Mesodermal cell (in vitro differentiated cells): ENCODE measurements at regions not wholly inside any gene's neighbourhood (a gene's known extent, or its start where the extent isn't known, plus 50 kb on each side); places are given as distances from the start of the nearest gene placed in this dataset.

Experiments used
- H3K27ac ChIP-seq: 2 replicates; pipeline ENCODE4 v1.7.0; 2013; ENCODE audit warnings: mild to moderate bottlenecking, low read depth, low read length, moderate library complexity; ENCODE audit not compliant: severe bottlenecking
- H3K36me3 ChIP-seq: 2 replicates; pipeline ENCODE4 v1.7.1; 2013; ENCODE audit warnings: mild to moderate bottlenecking, low read length, moderate library complexity; ENCODE audit not compliant: control insufficient read depth, insufficient read depth
- H3K4me1 ChIP-seq: one replicate; pipeline ENCODE4 v1.7.1; 2013; ENCODE audit warnings: mild to moderate bottlenecking, low read length; ENCODE audit not compliant: insufficient read depth, control insufficient read depth, poor library complexity, severe bottlenecking
- H3K4me3 ChIP-seq: 2 replicates; pipeline ENCODE4 v1.7.0; 2013; ENCODE audit warnings: low read length, control low read depth, mild to moderate bottlenecking; ENCODE audit not compliant: insufficient read depth, poor library complexity, severe bottlenecking; ENCODE audit errors: extremely low read depth
- H3K9me3 ChIP-seq: 2 replicates; pipeline ENCODE4 v1.7.1; 2013; ENCODE audit warnings: mild to moderate bottlenecking, low read length, moderate library complexity; ENCODE audit not compliant: control insufficient read depth
- WGBS, 2 experiments: methylation state at CpG; one replicate each; pipeline ENCODE4 v1.1.5; 2013; ENCODE audit warnings: missing lambda C conversion rate in 2 of 2; ENCODE audit not compliant: insufficient coverage in 2 of 2; 5-methylcytosine and 5-hydroxymethylcytosine counted together

DNA sequence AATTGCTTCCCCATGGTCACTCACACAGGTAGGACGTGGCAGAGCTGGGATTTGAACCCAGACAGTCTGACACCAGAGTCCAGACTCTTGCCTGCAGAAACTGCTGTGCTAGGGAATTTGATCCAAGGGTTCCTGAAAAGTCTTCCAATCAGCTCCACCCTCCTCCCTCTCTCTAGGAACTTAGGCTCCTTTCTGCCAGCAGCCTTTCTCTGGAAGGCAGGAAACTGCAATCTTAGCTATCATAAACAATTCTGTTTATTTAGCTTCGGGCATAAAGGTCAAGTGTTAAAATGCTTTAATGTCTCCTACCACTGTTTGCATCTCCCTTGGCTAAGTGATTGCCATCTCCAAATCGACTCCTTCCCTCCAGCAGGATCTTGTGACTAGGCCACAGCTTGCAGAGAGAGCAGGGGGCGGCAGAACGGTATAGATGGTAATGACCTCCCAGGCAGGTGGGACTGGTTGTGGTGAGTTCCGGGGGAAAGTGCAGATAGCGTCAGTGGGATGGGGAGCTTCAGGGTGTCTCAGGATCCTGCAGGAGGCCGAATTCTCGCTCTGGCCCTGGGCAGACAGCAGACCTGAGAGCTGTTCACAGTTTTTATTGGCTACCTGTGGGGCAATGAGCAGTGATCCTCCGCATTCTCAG is 882.4 kb upstream of the EEF2KMT start:
- Histone ChIP-seq H3K4me1 (no peaks in the 10 kb centered on the region), H3K36me3 (no peaks in the 10 kb centered on the region)
- WGBS, 2 experiments, result 38 to 45% methylated on average over 6 to 8 of the region's 10 CpGs

DNA sequence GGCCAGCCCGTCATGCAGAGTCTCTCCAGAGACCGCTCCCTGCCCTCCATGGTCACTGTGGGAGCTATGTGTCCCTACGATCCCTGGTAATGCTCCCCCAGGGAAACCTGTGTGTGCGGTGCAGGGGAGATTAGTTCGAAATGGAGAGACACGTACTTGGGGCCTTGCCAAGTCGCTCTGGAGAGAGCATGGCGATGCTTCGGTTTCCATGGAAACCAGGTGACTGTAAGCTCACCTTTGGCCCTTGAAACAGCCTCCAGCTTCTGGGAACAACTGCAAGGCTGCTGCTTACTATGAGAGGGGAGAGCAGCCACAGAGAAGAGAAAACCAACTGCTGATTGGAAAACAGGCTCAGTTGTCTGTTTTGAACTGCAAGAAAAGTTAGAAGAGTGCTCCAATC is 879.7 kb upstream of the EEF2KMT start:
- Histone ChIP-seq H3K36me3 (no peaks in the 10 kb centered on the region), H3K4me3 (no peak overlapping the region), H3K27ac (no peak overlapping the region), H3K9me3 (no peaks in the 10 kb centered on the region), H3K4me1 (no peaks in the 10 kb centered on the region)
- 93 to 98% methylated on average over 8 to 9 of the region's 9 CpGs for WGBS, 2 experiments

More for the DNA sequence above, 882.4 kb upstream of the EEF2KMT start:
- Histone ChIP-seq H3K27ac (no peak overlapping the region), H3K9me3 (no peaks in the 10 kb centered on the region), H3K4me3 (no peak overlapping the region)

DNA sequence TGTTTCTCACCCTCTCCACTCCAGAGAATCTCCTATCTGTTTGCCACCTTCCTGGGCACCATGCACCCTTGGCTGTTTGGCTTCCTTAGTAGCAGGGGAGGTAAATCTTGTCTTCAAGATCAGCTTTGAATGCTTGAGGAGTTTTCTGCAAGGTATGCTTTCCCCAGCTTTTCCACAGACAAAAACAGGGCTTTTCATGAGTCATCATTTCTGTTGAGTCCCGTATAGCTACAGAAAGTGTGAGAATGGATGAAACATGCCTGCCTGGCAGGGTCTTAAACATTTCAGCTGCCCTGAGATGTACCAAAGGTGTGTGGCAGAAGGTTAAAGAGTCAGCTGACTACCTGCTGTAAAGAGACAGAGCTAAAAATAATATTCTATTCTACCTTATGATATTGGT is 875.2 kb upstream of the EEF2KMT start:
- 60 to 88% methylated on average over 1 of the region's 1 CpG for WGBS, 2 experiments
- Histone ChIP-seq H3K9me3 (peaks cover 9% of the 10 kb centered on the region), H3K4me3 (no peak overlapping the region), H3K27ac (no peak overlapping the region), H3K36me3 (no peaks in the 10 kb centered on the region), H3K4me1 (peaks cover 4% of the 10 kb centered on the region)

DNA sequence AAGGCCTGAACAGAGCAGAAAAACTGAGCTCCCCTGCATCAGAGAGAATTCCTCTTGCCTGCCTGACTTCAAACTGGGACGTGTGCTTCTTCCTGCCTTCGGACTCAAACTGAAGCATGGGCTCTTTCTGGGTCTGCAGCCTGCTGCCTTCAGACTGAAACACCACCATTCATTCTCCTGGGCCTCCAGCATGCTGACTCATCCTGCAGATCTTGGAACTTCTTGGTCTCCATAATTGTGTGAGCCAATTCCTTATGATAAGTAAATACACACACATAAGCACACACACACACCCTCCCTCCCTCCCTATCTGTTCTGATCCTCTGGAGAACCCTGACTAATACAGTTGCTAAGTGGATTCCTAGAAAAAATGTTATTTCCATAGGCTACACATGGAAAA is 874.3 kb upstream of the EEF2KMT start:
- no peak overlapping the region for H3K4me3 ChIP-seq
- H3K9me3 ChIP-seq, result peaks cover 9% of the 10 kb centered on the region
- H3K27ac ChIP-seq, result no peak overlapping the region
- H3K4me1 ChIP-seq, result peaks cover 4% of the 10 kb centered on the region
- WGBS, 2 experiments, result 82 to 91% methylated on average over 2 of the region's 2 CpGs
- H3K36me3 ChIP-seq, result no peaks in the 10 kb centered on the region

DNA sequence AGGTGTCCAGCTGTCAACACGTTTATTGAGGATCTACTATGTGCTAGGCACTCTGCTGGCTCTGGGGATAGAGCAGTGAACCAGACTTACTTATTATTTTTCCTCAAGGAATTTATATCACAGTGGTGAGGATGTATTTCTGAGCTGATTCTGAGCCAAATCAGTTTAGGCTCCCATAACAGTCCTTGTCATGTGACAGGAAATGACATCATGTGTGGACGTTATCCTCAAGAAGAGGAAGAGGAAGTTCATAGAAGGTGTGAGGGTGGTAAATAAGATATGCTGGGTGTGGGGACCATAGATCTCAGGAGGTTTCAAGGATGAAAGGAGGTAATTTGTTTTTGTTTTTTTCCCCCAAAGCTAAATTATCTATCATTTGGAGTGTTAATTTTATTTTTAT is 873.5 kb upstream of the EEF2KMT start:
- Histone ChIP-seq H3K9me3 (peaks cover 9% of the 10 kb centered on the region), H3K27ac (no peak overlapping the region), H3K4me1 (peaks cover 4% of the 10 kb centered on the region), H3K36me3 (no peaks in the 10 kb centered on the region), H3K4me3 (no peak overlapping the region)
- WGBS, 2 experiments, result 100% methylated on average over 1 to 2 of the region's 2 CpGs

DNA sequence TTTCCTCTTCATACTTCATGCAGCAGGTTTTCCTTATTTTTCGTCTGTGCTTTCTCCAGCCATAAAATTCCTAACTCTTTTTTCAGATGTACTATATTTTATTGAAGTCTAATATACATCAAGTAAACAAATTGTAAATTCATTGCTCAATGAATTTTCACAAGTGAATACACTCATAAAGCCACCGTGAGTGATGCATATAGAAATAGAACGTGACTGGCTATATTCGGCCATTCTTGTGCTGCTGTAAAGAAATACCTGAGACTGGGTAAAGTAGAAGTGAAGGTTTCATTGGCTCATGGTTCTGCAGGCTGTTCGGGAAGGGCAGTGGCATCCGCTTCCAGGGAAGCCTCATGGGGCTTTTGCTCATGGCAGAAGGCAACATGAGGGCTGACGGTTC is 868.4 kb upstream of the EEF2KMT start:
- Histone ChIP-seq H3K36me3 (no peaks in the 10 kb centered on the region), H3K9me3 (peaks cover 8% of the 10 kb centered on the region)
- WGBS, 2 experiments, result 90 to 94% methylated on average over 4 to 5 of the region's 7 CpGs

DNA sequence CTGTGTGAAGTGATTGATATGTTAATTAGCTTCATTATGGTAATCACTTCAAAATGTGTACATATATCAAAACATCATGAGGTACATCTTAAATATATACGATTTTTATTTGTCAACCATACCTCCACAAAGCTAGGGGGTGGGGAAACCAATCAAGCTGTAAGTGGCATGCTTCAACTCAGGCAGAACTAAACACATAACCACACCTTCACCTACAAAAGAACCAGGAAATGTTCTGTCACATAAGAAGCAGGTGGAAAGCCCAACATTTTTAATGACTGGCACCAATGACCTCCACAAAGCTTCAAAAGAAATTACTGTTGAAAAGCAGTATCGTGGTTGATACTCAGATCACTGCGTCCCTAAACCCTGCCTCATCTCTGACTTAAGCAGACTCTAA is 867.7 kb upstream of the EEF2KMT start:
- no peak overlapping the region for H3K27ac ChIP-seq
- no peak overlapping the region for H3K4me3 ChIP-seq
- no peaks in the 10 kb centered on the region for H3K36me3 ChIP-seq
- H3K9me3 ChIP-seq, result peaks cover under 1% of the 10 kb centered on the region
- WGBS, 2 experiments, result 100% methylated on average over 2 of the region's 3 CpGs; no CpG with 5 or more reads in 1 of the 2 experiments
- H3K4me1 ChIP-seq, result no peaks in the 10 kb centered on the region

More for the DNA sequence above, 868.4 kb upstream of the EEF2KMT start:
- no peak overlapping the region for H3K4me3 ChIP-seq
- H3K4me1 ChIP-seq, result no peaks in the 10 kb centered on the region
- H3K27ac ChIP-seq, result no peak overlapping the region

DNA sequence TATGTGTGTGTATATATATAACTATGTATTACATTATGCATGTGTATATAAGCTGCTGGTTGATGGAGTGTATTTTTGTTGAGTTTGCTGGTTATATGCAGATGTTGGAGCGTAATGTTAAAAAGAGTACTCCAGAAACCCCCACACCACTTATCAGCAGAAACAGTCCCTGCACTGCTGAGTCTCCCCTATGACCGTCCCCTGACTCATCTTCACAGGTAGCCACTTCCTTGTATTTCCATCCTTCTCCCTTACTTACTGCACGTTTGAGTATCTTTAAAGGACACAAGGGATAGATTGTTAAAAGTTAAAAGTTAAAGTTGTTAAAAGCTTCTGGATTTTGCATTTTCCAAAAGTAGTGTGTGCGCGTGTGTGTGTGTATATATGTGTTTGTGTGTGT is 853.9 kb upstream of the EEF2KMT start:
- H3K36me3 ChIP-seq, result no peaks in the 10 kb centered on the region
- H3K4me3 ChIP-seq, result no peak overlapping the region
- H3K9me3 ChIP-seq, result no peaks in the 10 kb centered on the region
- no peak overlapping the region for H3K27ac ChIP-seq
- WGBS, 2 experiments, result 71% methylated on average over 1 of the region's 5 CpGs; no CpG with 5 or more reads in 1 of the 2 experiments
- no peaks in the 10 kb centered on the region for H3K4me1 ChIP-seq

DNA sequence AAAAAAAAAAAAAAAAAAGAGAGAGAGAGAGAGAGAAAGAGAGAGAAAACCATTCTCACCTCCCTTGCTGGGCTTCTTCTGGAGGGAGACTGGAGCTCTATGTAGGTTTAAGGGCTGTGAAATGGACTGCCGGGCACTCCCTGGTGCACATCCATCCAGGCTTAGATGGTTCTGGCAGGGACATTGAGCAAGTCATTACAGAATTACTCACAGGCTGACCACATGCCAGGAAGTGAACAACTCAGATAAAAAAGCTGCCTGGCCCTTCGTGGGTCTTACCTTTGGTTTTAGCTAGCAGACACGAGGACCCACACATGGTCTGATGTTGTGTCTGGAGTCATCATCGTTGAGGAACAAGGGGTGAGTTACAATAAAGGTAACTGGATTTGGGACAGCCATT is 847.4 kb upstream of the EEF2KMT start:
- no peaks in the 10 kb centered on the region for H3K36me3 ChIP-seq
- no peak overlapping the region for H3K27ac ChIP-seq
- H3K4me1 ChIP-seq, result no peaks in the 10 kb centered on the region
- WGBS, 2 experiments, result 94 to 97% methylated on average over 3 of the region's 4 CpGs
- H3K4me3 ChIP-seq, result no peak overlapping the region
- H3K9me3 ChIP-seq, result peaks cover 11% of the 10 kb centered on the region

DNA sequence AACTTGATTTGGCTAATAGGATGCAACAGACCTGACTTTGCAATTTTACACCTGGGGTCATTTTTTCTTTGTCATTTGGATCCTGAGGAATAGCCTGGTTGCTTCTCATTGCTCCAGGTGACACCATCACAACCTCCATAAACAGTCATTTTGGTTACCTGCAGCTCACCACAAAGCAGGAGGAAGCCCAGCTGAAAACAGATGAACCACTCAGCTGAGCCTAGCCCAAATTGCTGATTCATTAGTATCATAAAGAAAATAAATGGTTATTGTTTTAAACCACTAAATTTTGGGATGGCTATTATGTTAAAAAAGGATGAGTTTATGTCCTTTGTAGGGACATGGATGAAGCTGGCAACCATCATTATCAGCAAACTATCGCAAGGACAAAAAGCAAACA is 841.0 kb upstream of the EEF2KMT start:
- Histone ChIP-seq H3K9me3 (peaks cover 15% of the 10 kb centered on the region), H3K4me1 (no peaks in the 10 kb centered on the region), H3K36me3 (no peaks in the 10 kb centered on the region), H3K27ac (no peak overlapping the region), H3K4me3 (no peak overlapping the region)
- 80 to 83% methylated on average over 1 of the region's 1 CpG for WGBS, 2 experiments

DNA sequence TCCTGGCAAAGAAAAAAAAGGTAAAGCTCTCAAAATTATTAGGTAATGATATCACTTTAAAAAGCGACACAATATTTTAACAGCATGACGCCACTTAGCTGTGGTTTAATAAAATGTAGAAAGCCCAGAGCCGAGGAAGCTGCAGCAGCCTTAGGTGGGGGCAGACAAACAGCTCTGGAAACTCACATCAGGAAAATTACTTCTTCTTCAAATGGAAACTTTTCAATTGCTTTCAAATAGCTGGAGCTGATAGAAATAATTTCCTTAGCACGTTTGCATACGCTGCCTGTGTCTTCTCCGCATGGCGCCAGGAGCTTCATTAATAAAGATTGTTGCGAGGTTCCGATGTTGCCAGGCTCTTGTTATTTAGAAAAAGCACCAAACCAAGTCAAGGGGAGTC is 835.3 kb upstream of the EEF2KMT start:
- Histone ChIP-seq H3K36me3 (no peaks in the 10 kb centered on the region), H3K27ac (no peak overlapping the region), H3K4me3 (no peak overlapping the region), H3K9me3 (no peaks in the 10 kb centered on the region), H3K4me1 (no peaks in the 10 kb centered on the region)
- WGBS, 2 experiments, result 78 to 82% methylated on average over 6 of the region's 9 CpGs
